HEK293 (cell line): ENCODE measurements at regions not wholly inside any gene's neighbourhood (a gene's known extent, or its start where the extent isn't known, plus 50 kb on each side); places are given as distances from the start of the nearest gene placed in this dataset.

Source experiments
- CTCF ChIA-PET: fragments of 350-600 bp; formaldehyde crosslinking; extraction: SDS; loops from one replicate; lab custom pipeline; 2021; ENCODE audit warnings: antibody characterized with exemption; lab: Yijun Ruan, JAX
- POLR2A ChIA-PET: fragments of 300-600 bp; formaldehyde crosslinking; extraction: SDS; loops from one replicate; lab custom pipeline; 2020; ENCODE audit warnings: antibody characterized with exemption, inconsistent platforms; lab: Yijun Ruan, JAX
- H3K27ac ChIP-seq: fragments of 200-500 bp; sonication (Bioruptor generic); 2 replicates; pipeline ENCODE4 v1.5.1; 2014; ENCODE audit warnings: low read depth, low read length, control low read depth, inconsistent platforms; ENCODE audit errors: extremely low read depth
- H3K36me3 ChIP-seq, 2 experiments: fragments of 200-500 bp in 1 of 2; sonication (Bioruptor generic) in 1 of 2; 1 replicate in 1 of 2; 2 replicates in 1 of 2; pipeline ENCODE4 v1.5.1; 2014 to 2017; ENCODE audit warnings: inconsistent platforms in 2 of 2, low read length in 2 of 2; ENCODE audit not compliant: control insufficient read depth in 2 of 2, insufficient read depth in 1 of 2
- H3K4me1 ChIP-seq: fragments of 200-500 bp; sonication (Bioruptor generic); 2 replicates; pipeline ENCODE4 v1.5.1; 2014; ENCODE audit warnings: mild to moderate bottlenecking, low read length, inconsistent platforms; ENCODE audit not compliant: control insufficient read depth, insufficient read depth
- H3K4me3 ChIP-seq: 2 replicates; pipeline ENCODE4 v1.5.1; 2011; ENCODE audit warnings: low read depth, mild to moderate bottlenecking, control low read depth, low read length, moderate library complexity
- H3K9me3 ChIP-seq: fragments of 200-500 bp; sonication (Bioruptor generic); 2 replicates; pipeline ENCODE4 v1.5.1; 2014; ENCODE audit warnings: low read depth, low read length, inconsistent platforms; ENCODE audit not compliant: control insufficient read depth, insufficient read depth
- BCL11A ChIP-seq: fragments of 450-650 bp; formaldehyde crosslinking; IDR thresholded peaks from 2 replicates; pipeline ENCODE4 v1.5.1; 2016; ENCODE audit warnings: low read depth, missing biosample characterization, missing genetic modification characterization
- FEZF1 ChIP-seq: fragments of 450-650 bp; formaldehyde crosslinking; IDR thresholded peaks from 2 replicates; pipeline ENCODE4 v1.5.1; 2016; ENCODE audit warnings: missing biosample characterization, missing genetic modification characterization
- HOXD13 ChIP-seq: sonication (generic); formaldehyde crosslinking; IDR thresholded peaks from 2 replicates; pipeline ENCODE4 v1.8.0; 2022; ENCODE audit warnings: missing genetic modification reagents, borderline replicate concordance
- KLF17 ChIP-seq: fragments of 450-650 bp; formaldehyde crosslinking; IDR thresholded peaks from 2 replicates; pipeline ENCODE4 v1.5.1; 2016; ENCODE audit warnings: missing biosample characterization, missing genetic modification characterization
- KLF9 ChIP-seq: fragments of 450-650 bp; formaldehyde crosslinking; IDR thresholded peaks from 2 replicates; pipeline ENCODE4 v1.5.1; 2016; ENCODE audit warnings: missing biosample characterization, missing genetic modification characterization, low read depth
- MYNN ChIP-seq: fragments of 450-650 bp; formaldehyde crosslinking; IDR thresholded peaks from 2 replicates; pipeline ENCODE4 v1.5.1; 2016; ENCODE audit warnings: missing biosample characterization, missing genetic modification characterization, borderline replicate concordance
- OSR2 ChIP-seq: fragments of 450-650 bp; formaldehyde crosslinking; IDR thresholded peaks from 2 replicates; pipeline ENCODE4 v1.5.1; 2016; ENCODE audit warnings: missing biosample characterization, missing genetic modification characterization
- OVOL3 ChIP-seq: fragments of 450-650 bp; formaldehyde crosslinking; IDR thresholded peaks from 2 replicates; pipeline ENCODE4 v1.5.1; 2016; ENCODE audit warnings: missing biosample characterization, missing genetic modification characterization
- PRDM6 ChIP-seq: fragments of 450-650 bp; formaldehyde crosslinking; IDR thresholded peaks from 2 replicates; pipeline ENCODE4 v1.5.1; 2017; ENCODE audit warnings: missing biosample characterization, missing genetic modification characterization
- RBAK ChIP-seq: fragments of 450-650 bp; formaldehyde crosslinking; IDR thresholded peaks from 2 replicates; pipeline ENCODE4 v1.5.1; 2016; ENCODE audit warnings: missing biosample characterization, missing genetic modification characterization
- ZBTB20 ChIP-seq: fragments of 450-650 bp; formaldehyde crosslinking; IDR thresholded peaks from 2 replicates; pipeline ENCODE4 v1.5.1; 2016; ENCODE audit warnings: missing biosample characterization, missing genetic modification characterization
- ZBTB21 ChIP-seq: fragments of 450-650 bp; formaldehyde crosslinking; IDR thresholded peaks from 2 replicates; pipeline ENCODE4 v1.5.1; 2017; ENCODE audit warnings: missing biosample characterization, missing genetic modification characterization
- ZNF132 ChIP-seq: fragments of 450-650 bp; formaldehyde crosslinking; IDR thresholded peaks from 2 replicates; pipeline ENCODE4 v1.5.1; 2017; ENCODE audit warnings: missing biosample characterization, missing genetic modification characterization, borderline replicate concordance
- ZNF155 ChIP-seq: fragments of 450-650 bp; formaldehyde crosslinking; IDR thresholded peaks from 2 replicates; pipeline ENCODE4 v1.5.1; 2016; ENCODE audit warnings: missing biosample characterization, missing genetic modification characterization
- ZNF184 ChIP-seq: fragments of 450-650 bp; IDR thresholded peaks from 2 replicates; pipeline ENCODE4 v1.5.1; 2018; ENCODE audit warnings: missing biosample characterization, mild to moderate bottlenecking, missing genetic modification characterization
- ZNF311 ChIP-seq: fragments of 450-650 bp; formaldehyde crosslinking; IDR thresholded peaks from 2 replicates; pipeline ENCODE4 v1.5.1; 2017; ENCODE audit warnings: missing biosample characterization, missing genetic modification characterization, borderline replicate concordance
- ZNF362 ChIP-seq: fragments of 450-650 bp; formaldehyde crosslinking; IDR thresholded peaks from 2 replicates; pipeline ENCODE4 v1.5.1; 2016; ENCODE audit warnings: missing biosample characterization, missing genetic modification characterization
- ZNF37A ChIP-seq: fragments of 450-650 bp; IDR thresholded peaks from 2 replicates; pipeline ENCODE4 v1.5.1; 2018; ENCODE audit warnings: missing biosample characterization, missing genetic modification characterization
- ZNF404 ChIP-seq: fragments of 450-650 bp; formaldehyde crosslinking; IDR thresholded peaks from 2 replicates; pipeline ENCODE4 v1.5.1; 2017; ENCODE audit warnings: missing biosample characterization, missing genetic modification characterization
- ZNF530 ChIP-seq: fragments of 450-650 bp; formaldehyde crosslinking; IDR thresholded peaks from 2 replicates; pipeline ENCODE4 v1.5.1; 2016; ENCODE audit warnings: low read depth, missing biosample characterization, missing genetic modification characterization
- ZNF580 ChIP-seq: fragments of 450-650 bp; formaldehyde crosslinking; IDR thresholded peaks from 2 replicates; pipeline ENCODE4 v1.5.1; 2016; ENCODE audit warnings: missing biosample characterization, missing genetic modification characterization
- ZNF670 ChIP-seq: fragments of 450-650 bp; formaldehyde crosslinking; IDR thresholded peaks from 2 replicates; pipeline ENCODE4 v1.5.1; 2016; ENCODE audit warnings: missing biosample characterization, missing genetic modification characterization, low read depth
- ZNF701 ChIP-seq: fragments of 450-650 bp; formaldehyde crosslinking; IDR thresholded peaks from 2 replicates; pipeline ENCODE4 v1.5.1; 2016; ENCODE audit warnings: missing biosample characterization, missing genetic modification characterization
- ZNF777 ChIP-seq: fragments of 450-650 bp; formaldehyde crosslinking; IDR thresholded peaks from 2 replicates; pipeline ENCODE4 v1.5.1; 2017; ENCODE audit warnings: missing biosample characterization, missing genetic modification characterization, borderline replicate concordance
- ZSCAN16 ChIP-seq: fragments of 450-650 bp; formaldehyde crosslinking; IDR thresholded peaks from 2 replicates; pipeline ENCODE4 v1.5.1; 2016; ENCODE audit warnings: missing biosample characterization, missing genetic modification characterization
- ZSCAN30 ChIP-seq: fragments of 450-650 bp; IDR thresholded peaks from 2 replicates; pipeline ENCODE4 v1.5.1; 2018; ENCODE audit warnings: missing biosample characterization, mild to moderate bottlenecking, missing genetic modification characterization, moderate library complexity
- ZSCAN4 ChIP-seq: fragments of 450-650 bp; formaldehyde crosslinking; IDR thresholded peaks from 2 replicates; pipeline ENCODE4 v1.5.1; 2017; ENCODE audit warnings: missing biosample characterization, missing genetic modification characterization

- no peak for TF ChIP-seq ZNF132 (tag by site-specific recombination)
- no peak for TF ChIP-seq HOXD13
- no peak for TF ChIP-seq ZNF362 (tag by site-specific recombination)
- no peak for TF ChIP-seq BCL11A (tag by site-specific recombination)
- TF ChIP-seq ZNF37A (tag by site-specific recombination) = no peak
- TF ChIP-seq PRDM6 (tag by site-specific recombination) = no peak
- no peak for TF ChIP-seq ZNF670 (tag by site-specific recombination)
- no peak for TF ChIP-seq ZBTB20
- ChIA-PET CTCF (no interaction called here), POLR2A (no interaction called here)
- H3K4me3 ChIP-seq = no peak overlapping the region
- no peaks in the 10 kb centered on the region for H3K9me3 ChIP-seq
- no peak overlapping the region for H3K27ac ChIP-seq
- H3K36me3 ChIP-seq = peaks cover 0 to 18% of the 10 kb centered on the region in 2 experiments; a peak in 2 of 3 replicates
- no peaks in the 10 kb centered on the region for H3K4me1 ChIP-seq
Measured at GRCh38 chr18:23350188-23350587, 102.9 kb upstream of the RIOK3 start.

GRCh38 chr18:23351521-23351920 is 101.6 kb upstream of the RIOK3 start:
- Histone ChIP-seq H3K4me1 (no peaks in the 10 kb centered on the region), H3K36me3 (peaks cover 0 to 22% of the 10 kb centered on the region in 2 experiments; a peak in 1 of 3 replicates), H3K9me3 (no peaks in the 10 kb centered on the region), H3K27ac (no peak overlapping the region), H3K4me3 (no peak overlapping the region)
- TF ChIP-seq OVOL3 (no peak), ZSCAN16 (tag by site-specific recombination) (no peak), ZNF155 (tag by site-specific recombination) (no peak), KLF17 (tag by site-specific recombination) (no peak), ZNF184 (tag by site-specific recombination) (no peak), BCL11A (tag by site-specific recombination) (no peak), ZSCAN30 (tag by site-specific recombination) (no peak)
- ChIA-PET POLR2A (no interaction called here), CTCF (no interaction called here)

GRCh38 chr18:23352042-23352441 is 101.0 kb upstream of the RIOK3 start:
- no peak overlapping the region for H3K4me3 ChIP-seq
- H3K36me3 ChIP-seq = peaks cover 0 to 22% of the 10 kb centered on the region in 2 experiments; a peak in 1 of 3 replicates
- CTCF ChIA-PET = no interaction called here
- no peaks in the 10 kb centered on the region for H3K4me1 ChIP-seq
- POLR2A ChIA-PET = no interaction called here
- H3K27ac ChIP-seq = no peak overlapping the region
- no peaks in the 10 kb centered on the region for H3K9me3 ChIP-seq
- TF ChIP-seq ZSCAN4 (no peak), FEZF1 (no peak), ZNF701 (tag by site-specific recombination) (no peak), ZNF404 (tag by site-specific recombination) (no peak), ZNF311 (tag by site-specific recombination) (no peak), ZNF530 (tag by site-specific recombination) (no peak), KLF9 (tag by site-specific recombination) (no peak), RBAK (tag by site-specific recombination) (no peak), ZNF580 (no peak), MYNN (no peak), HOXD13 (no peak), ZBTB21 (tag by site-specific recombination) (no peak), ZNF777 (tag by site-specific recombination) (no peak), OSR2 (tag by site-specific recombination) (no peak)
